Fibroblast of lung (primary cell): ENCODE measurements at regions not wholly inside any gene's neighbourhood (a gene's known extent, or its start where the extent isn't known, plus 50 kb on each side); places are given as distances from the start of the nearest gene placed in this dataset.

Experiments used
- CTCF ChIP-seq, 2 donors: IDR thresholded peaks in 1 of 2; conservative IDR thresholded peaks in 1 of 2; 1 replicate in 1 of 2; 2 replicates in 1 of 2; pipeline ENCODE4 v1.5.1; 2011 to 2012; ENCODE audit warnings: low read length in 2 of 2, control low read depth in 1 of 2, inconsistent platforms in 1 of 2, low read depth in 1 of 2, mild to moderate bottlenecking in 1 of 2
- EZH2 ChIP-seq: IDR thresholded peaks from 2 replicates; pipeline ENCODE4 v1.5.1; 2012; ENCODE audit warnings: low read length, control low read depth, mild to moderate bottlenecking; ENCODE audit errors: missing control alignments

DNA sequence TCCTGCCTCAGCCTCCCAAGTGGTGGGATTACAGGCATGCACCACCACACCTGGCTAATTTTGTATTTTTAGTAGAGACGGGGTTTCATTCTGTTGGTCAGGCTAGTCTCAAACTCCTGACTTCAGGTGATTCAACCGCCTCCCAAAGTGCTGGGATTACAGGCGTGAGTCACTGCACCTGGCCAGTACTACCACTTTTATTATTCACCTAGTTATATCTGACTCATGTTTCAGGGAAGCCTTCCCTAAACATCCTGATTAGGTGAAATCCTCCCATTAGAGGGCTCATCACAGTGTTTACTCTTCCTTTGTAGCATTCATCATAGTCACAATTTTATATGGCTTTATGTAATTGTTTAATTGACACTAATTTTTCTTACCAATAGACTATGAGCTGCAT lies 295.3 kb upstream of the SOX5 start:
- no peak for TF ChIP-seq EZH2
- TF ChIP-seq CTCF (conservative IDR thresholded peaks at IDR 0.05 in 1 of 2, IDR thresholded peaks at IDR 0.05 in 1 of 2; ENCODE audit: low read depth in 1 of 2, low read length in 2 of 2): no peak
